ENCODE measurements at regions not wholly inside any gene's neighbourhood (a gene's known extent, or its start where the extent isn't known, plus 50 kb on each side); places are given as distances from the start of the nearest gene placed in this dataset.

- Histone ChIP-seq H3K79me2 (ENCODE audit: control insufficient read depth, low read length) (no peaks in the 10 kb centered on the region), H3K4me2 (ENCODE audit: low read length) (no peak overlapping the region), H3K9me3 (ENCODE audit: control insufficient read depth, insufficient read depth, low read length) (no peaks in the 10 kb centered on the region), H3K4me3 (ENCODE audit: low read length) (no peak overlapping the region), H3F3A (ENCODE audit: control insufficient read depth, insufficient read depth) (no peaks in the 10 kb centered on the region), H3K36me3 (ENCODE audit: control insufficient read depth, low read length) (no peaks in the 10 kb centered on the region), H3K27me3 (ENCODE audit: control insufficient read depth, low read length) (no peaks in the 10 kb centered on the region), H3K27ac (ENCODE audit: low read depth, low read length) (no peak overlapping the region), H4K20me1 (ENCODE audit: control insufficient read depth, insufficient read depth, low read depth, low read length) (no peaks in the 10 kb centered on the region), H3K9me2 (replicated peaks; ENCODE audit: control insufficient read depth, low read length) (no peaks in the 10 kb centered on the region), H3K4me1 (ENCODE audit: control insufficient read depth, low read length) (no peaks in the 10 kb centered on the region)
- TF ChIP-seq CTCF (IDR thresholded peaks at IDR 0.05; ENCODE audit: low read depth, low read length, poor library complexity, severe bottlenecking) (no peak), EZH2phosphoT487 (IDR thresholded peaks at IDR 0.05; ENCODE audit: borderline replicate concordance, low read length) (no peak)
Measured at GRCh38 chr2:235413064-235413463, 80.8 kb upstream of the AGAP1 start.

GRCh38 chr2:235414422-235414821 lies 79.4 kb upstream of the AGAP1 start:
- TF ChIP-seq CTCF (IDR thresholded peaks at IDR 0.05; ENCODE audit: low read depth, low read length, poor library complexity, severe bottlenecking) (no peak), EZH2phosphoT487 (IDR thresholded peaks at IDR 0.05; ENCODE audit: borderline replicate concordance, low read length) (no peak)
- Histone ChIP-seq H3K4me3 (ENCODE audit: low read length) (no peak overlapping the region), H3K36me3 (ENCODE audit: control insufficient read depth, low read length) (no peaks in the 10 kb centered on the region), H3K4me2 (ENCODE audit: low read length) (no peak overlapping the region), H3K4me1 (ENCODE audit: control insufficient read depth, low read length) (no peaks in the 10 kb centered on the region), H3K27ac (ENCODE audit: low read depth, low read length) (no peak overlapping the region), H3K27me3 (ENCODE audit: control insufficient read depth, low read length) (no peaks in the 10 kb centered on the region), H3K9me2 (replicated peaks; ENCODE audit: control insufficient read depth, low read length) (no peaks in the 10 kb centered on the region), H4K20me1 (ENCODE audit: control insufficient read depth, insufficient read depth, low read depth, low read length) (no peaks in the 10 kb centered on the region), H3K79me2 (ENCODE audit: control insufficient read depth, low read length) (no peaks in the 10 kb centered on the region), H3F3A (ENCODE audit: control insufficient read depth, insufficient read depth) (no peaks in the 10 kb centered on the region), H3K9me3 (ENCODE audit: control insufficient read depth, insufficient read depth, low read length) (no peaks in the 10 kb centered on the region)

- Histone ChIP-seq H3K4me2 (ENCODE audit: low read length) (no peak overlapping the region), H3K36me3 (ENCODE audit: control insufficient read depth, low read length) (no peaks in the 10 kb centered on the region), H3F3A (ENCODE audit: control insufficient read depth, insufficient read depth) (no peaks in the 10 kb centered on the region), H3K4me3 (ENCODE audit: low read length) (no peak overlapping the region), H3K9me3 (ENCODE audit: control insufficient read depth, insufficient read depth, low read length) (no peaks in the 10 kb centered on the region), H4K20me1 (ENCODE audit: control insufficient read depth, insufficient read depth, low read depth, low read length) (no peaks in the 10 kb centered on the region), H3K4me1 (ENCODE audit: control insufficient read depth, low read length) (no peaks in the 10 kb centered on the region), H3K27me3 (ENCODE audit: control insufficient read depth, low read length) (no peaks in the 10 kb centered on the region), H3K9me2 (replicated peaks; ENCODE audit: control insufficient read depth, low read length) (no peaks in the 10 kb centered on the region), H3K27ac (ENCODE audit: low read depth, low read length) (no peak overlapping the region), H3K79me2 (ENCODE audit: control insufficient read depth, low read length) (no peaks in the 10 kb centered on the region)
- TF ChIP-seq EZH2phosphoT487 (IDR thresholded peaks at IDR 0.05; ENCODE audit: borderline replicate concordance, low read length) (no peak), CTCF (IDR thresholded peaks at IDR 0.05; ENCODE audit: low read depth, low read length, poor library complexity, severe bottlenecking) (no peak)
Measured at GRCh38 chr2:235416858-235417499, 76.9 kb upstream of the AGAP1 start.

Measured in DOHH2 (cell line).